ENCODE measurements at regions not wholly inside any gene's neighbourhood (a gene's known extent, or its start where the extent isn't known, plus 50 kb on each side); places are given as distances from the start of the nearest gene placed in this dataset.

DNA sequence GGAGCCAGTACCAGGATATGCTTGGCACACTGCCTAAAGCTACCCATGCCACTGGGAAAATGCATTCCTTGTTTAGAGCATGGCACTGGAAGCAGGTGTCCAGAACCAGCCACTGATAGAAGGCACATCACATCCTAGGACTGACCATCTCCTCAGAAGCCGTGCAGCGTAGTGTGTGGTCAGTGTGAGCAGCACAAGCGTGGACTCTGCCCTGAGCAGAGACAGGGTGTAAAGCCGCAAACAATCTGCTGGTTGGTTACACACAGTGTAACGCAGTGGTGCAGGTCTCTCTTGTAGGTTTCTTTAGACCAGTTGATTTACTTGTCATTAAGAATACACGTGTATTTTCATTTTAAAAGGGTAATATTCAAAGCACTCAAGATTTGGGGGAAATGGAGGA lies 377.8 kb upstream of the HS6ST1 start:
- Histone ChIP-seq H3K27me3 (no peaks in the 10 kb centered on the region), H3K4me1 (ENCODE audit: insufficient read depth) (no peaks in the 10 kb centered on the region), H2AFZ (no peak overlapping the region), H3K9me3 (ENCODE audit: low read depth) (no peaks in the 10 kb centered on the region), H3K79me2 (no peaks in the 10 kb centered on the region), H3K27ac (no peak overlapping the region), H3K36me3 (replicated peaks; ENCODE audit: insufficient read depth, low read depth) (no peaks in the 10 kb centered on the region), H4K20me1 (ENCODE audit: insufficient read depth, poor library complexity, severe bottlenecking) (no peaks in the 10 kb centered on the region), H3K9me2 (replicated peaks; ENCODE audit: insufficient read depth) (no peaks in the 10 kb centered on the region), H3K4me2 (no peak overlapping the region), H3K4me3 (no peak overlapping the region)
- no peak for TF ChIP-seq EZH2phosphoT487 (IDR thresholded peaks at IDR 0.05; ENCODE audit: low read depth, severe bottlenecking, unreplicated experiment)
- TF ChIP-seq, protein P1, sequence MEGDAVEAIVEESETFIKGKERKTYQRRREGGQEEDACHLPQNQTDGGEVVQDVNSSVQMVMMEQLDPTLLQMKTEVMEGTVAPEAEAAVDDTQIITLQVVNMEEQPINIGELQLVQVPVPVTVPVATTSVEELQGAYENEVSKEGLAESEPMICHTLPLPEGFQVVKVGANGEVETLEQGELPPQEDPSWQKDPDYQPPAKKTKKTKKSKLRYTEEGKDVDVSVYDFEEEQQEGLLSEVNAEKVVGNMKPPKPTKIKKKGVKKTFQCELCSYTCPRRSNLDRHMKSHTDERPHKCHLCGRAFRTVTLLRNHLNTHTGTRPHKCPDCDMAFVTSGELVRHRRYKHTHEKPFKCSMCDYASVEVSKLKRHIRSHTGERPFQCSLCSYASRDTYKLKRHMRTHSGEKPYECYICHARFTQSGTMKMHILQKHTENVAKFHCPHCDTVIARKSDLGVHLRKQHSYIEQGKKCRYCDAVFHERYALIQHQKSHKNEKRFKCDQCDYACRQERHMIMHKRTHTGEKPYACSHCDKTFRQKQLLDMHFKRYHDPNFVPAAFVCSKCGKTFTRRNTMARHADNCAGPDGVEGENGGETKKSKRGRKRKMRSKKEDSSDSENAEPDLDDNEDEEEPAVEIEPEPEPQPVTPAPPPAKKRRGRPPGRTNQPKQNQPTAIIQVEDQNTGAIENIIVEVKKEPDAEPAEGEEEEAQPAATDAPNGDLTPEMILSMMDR (IDR thresholded peaks at IDR 0.05; ENCODE audit: poor library complexity): no peak
- TF ChIP-seq EZH2 (IDR thresholded peaks at IDR 0.05; ENCODE audit: borderline replicate concordance): no peak
- 73% methylated on average over 6 of the region's 6 CpGs for WGBS (ENCODE audit: low lambda C conversion rate, missing lambda C conversion rate)
- peak; percentile 38 for DNase-seq (ENCODE audit: low spot score)

DNA sequence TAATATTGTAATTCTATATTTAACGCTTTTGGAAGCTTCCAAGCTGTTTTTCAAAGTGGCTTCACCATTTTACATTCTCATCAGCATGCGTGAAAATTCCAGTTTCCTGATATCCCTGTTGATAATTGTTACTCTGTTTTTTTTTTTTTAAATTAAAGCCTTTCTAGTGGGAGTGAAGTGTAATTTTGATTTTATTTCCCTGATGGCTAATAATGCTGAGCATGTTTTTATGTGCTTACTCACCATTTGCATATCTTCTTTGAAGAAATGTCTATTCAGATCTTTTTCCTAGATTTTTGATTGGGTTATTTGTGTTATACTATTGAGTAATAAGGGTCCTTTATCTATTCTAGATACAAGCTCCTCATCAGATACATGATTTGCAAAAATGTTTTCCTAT lies 382.8 kb upstream of the HS6ST1 start:
- Histone ChIP-seq H3K9me3 (ENCODE audit: low read depth) (no peaks in the 10 kb centered on the region), H3K4me1 (ENCODE audit: insufficient read depth) (no peaks in the 10 kb centered on the region), H3K36me3 (replicated peaks; ENCODE audit: insufficient read depth, low read depth) (no peaks in the 10 kb centered on the region), H3K9me2 (replicated peaks; ENCODE audit: insufficient read depth) (no peaks in the 10 kb centered on the region), H2AFZ (no peak overlapping the region), H3K79me2 (no peaks in the 10 kb centered on the region), H3K27me3 (no peaks in the 10 kb centered on the region), H4K20me1 (ENCODE audit: insufficient read depth, poor library complexity, severe bottlenecking) (no peaks in the 10 kb centered on the region), H3K27ac (no peak overlapping the region), H3K4me3 (no peak overlapping the region), H3K4me2 (no peak overlapping the region)
- TF ChIP-seq, protein P1 (IDR thresholded peaks at IDR 0.05; ENCODE audit: poor library complexity): no peak
- 96% methylated on average over 2 of the region's 2 CpGs for WGBS (ENCODE audit: low lambda C conversion rate, missing lambda C conversion rate)
- no peak for DNase-seq (ENCODE audit: low spot score)

DNA sequence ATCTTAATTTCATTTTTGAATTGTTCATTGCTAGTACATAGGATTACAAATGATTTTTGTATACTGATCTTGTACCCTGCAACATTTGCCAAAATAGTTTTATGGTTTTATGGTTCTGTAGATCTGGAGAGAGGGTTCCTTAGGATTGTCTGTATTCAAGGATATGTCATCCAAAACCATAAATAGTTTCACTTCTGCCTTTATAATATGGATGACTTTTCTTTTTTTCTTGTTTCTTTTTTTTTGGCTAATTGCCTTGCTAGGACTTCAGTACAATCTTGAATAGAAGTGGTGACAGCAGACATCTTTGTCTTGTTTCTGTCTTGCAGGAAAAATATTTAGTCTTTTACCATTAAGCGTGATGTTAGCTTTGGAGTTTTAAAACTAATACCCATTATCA lies 383.9 kb upstream of the HS6ST1 start:
- Histone ChIP-seq H3K79me2 (no peaks in the 10 kb centered on the region), H3K9me2 (replicated peaks; ENCODE audit: insufficient read depth) (no peaks in the 10 kb centered on the region), H2AFZ (no peak overlapping the region), H3K36me3 (replicated peaks; ENCODE audit: insufficient read depth, low read depth) (no peaks in the 10 kb centered on the region), H3K27ac (no peak overlapping the region), H3K27me3 (no peaks in the 10 kb centered on the region), H3K4me1 (ENCODE audit: insufficient read depth) (no peaks in the 10 kb centered on the region), H3K4me3 (no peak overlapping the region), H3K9me3 (ENCODE audit: low read depth) (no peaks in the 10 kb centered on the region), H4K20me1 (ENCODE audit: insufficient read depth, poor library complexity, severe bottlenecking) (no peaks in the 10 kb centered on the region), H3K4me2 (no peak overlapping the region)
- 89% methylated on average over 1 of the region's 1 CpG for WGBS (ENCODE audit: low lambda C conversion rate, missing lambda C conversion rate)
- no peak for DNase-seq (ENCODE audit: low spot score)
- TF ChIP-seq EZH2 (IDR thresholded peaks at IDR 0.05; ENCODE audit: borderline replicate concordance) (no peak), EZH2phosphoT487 (IDR thresholded peaks at IDR 0.05; ENCODE audit: low read depth, severe bottlenecking, unreplicated experiment) (no peak)
- TF ChIP-seq, protein P1 (IDR thresholded peaks at IDR 0.05; ENCODE audit: poor library complexity): no peak

DNA sequence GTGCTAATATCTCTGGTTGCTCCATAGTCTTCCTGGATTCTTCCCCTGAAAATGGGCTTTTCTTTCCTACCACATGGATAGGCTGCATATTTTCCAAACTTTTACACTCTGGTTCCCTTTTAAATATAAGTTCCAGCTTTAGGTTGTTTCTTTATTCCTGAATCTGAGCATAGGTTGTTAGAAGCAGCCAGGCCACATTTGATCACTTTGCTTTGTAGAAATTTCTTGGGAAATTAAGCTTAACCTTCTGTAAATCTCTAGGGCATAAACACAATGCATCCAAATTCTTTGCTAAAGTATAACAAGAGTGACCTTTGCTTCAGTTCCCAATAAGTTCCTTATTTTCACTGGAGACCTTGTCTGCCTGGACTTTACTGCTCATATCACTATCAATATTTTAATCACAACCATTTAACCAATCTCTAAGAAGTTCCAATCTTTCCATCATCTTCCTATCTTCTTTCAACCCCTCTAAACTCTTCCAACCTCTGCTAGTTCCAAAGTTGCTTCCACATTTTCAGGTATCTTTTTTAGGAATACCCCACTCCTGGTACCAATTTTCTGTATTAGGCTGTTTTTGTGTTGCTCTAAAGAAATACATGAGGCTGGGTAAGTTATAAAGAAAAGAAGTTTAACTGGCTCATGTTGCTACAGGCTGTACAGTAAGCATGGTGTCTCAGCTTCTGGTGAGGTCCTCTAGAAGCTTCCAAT lies 389.6 kb upstream of the HS6ST1 start:
- Histone ChIP-seq H3K79me2 (no peaks in the 10 kb centered on the region), H3K4me1 (ENCODE audit: insufficient read depth) (no peaks in the 10 kb centered on the region), H3K9me2 (replicated peaks; ENCODE audit: insufficient read depth) (no peaks in the 10 kb centered on the region), H3K4me2 (no peak overlapping the region), H2AFZ (no peak overlapping the region), H3K27me3 (no peaks in the 10 kb centered on the region), H3K9me3 (ENCODE audit: low read depth) (no peaks in the 10 kb centered on the region), H3K4me3 (no peak overlapping the region), H3K27ac (no peak overlapping the region), H3K36me3 (replicated peaks; ENCODE audit: insufficient read depth, low read depth) (no peaks in the 10 kb centered on the region), H4K20me1 (ENCODE audit: insufficient read depth, poor library complexity, severe bottlenecking) (no peaks in the 10 kb centered on the region)
- no peak for DNase-seq (ENCODE audit: low spot score)
- TF ChIP-seq EZH2 (IDR thresholded peaks at IDR 0.05; ENCODE audit: borderline replicate concordance) (no peak), EZH2phosphoT487 (IDR thresholded peaks at IDR 0.05; ENCODE audit: low read depth, severe bottlenecking, unreplicated experiment) (no peak)
- TF ChIP-seq, protein P1 (IDR thresholded peaks at IDR 0.05; ENCODE audit: poor library complexity): no peak
